Panc1 (cell line): ENCODE measurements at regions not wholly inside any gene's neighbourhood (a gene's known extent, or its start where the extent isn't known, plus 50 kb on each side); places are given as distances from the start of the nearest gene placed in this dataset.

Experiments used
- ATAC-seq: fragments of 200-7000 bp; cut with Tn5 transposase; 2 replicates; pipeline ENCODE4 v1.9.1; 2020; ENCODE audit warnings: mild to moderate bottlenecking, moderate library complexity
- BruUV-seq: library from RNA; stranded (reverse); fragments of 400-500 nt; replicated peaks from 2 replicates; lab custom pipeline; 2021; lab: Mats Ljungman, UMichigan
- CTCF ChIA-PET: fragments of 300-600 bp; sonication (Branson Sonifier 250); formaldehyde crosslinking; loops from one replicate; lab custom pipeline; 2022; ENCODE audit warnings: antibody characterized with exemption; lab: Charles Lee
- POLR2A ChIA-PET: fragments of 300-600 bp; sonication (Branson Sonifier 250); formaldehyde crosslinking; loops from one replicate; lab custom pipeline; 2022; ENCODE audit warnings: antibody characterized with exemption; lab: Charles Lee
- DNase-seq: peaks from one replicate; pipeline ENCODE4 v3.0.0-alpha.2; 2010; ENCODE audit warnings: low read depth, low spot score
- H3K27ac ChIP-seq: 2 replicates; pipeline ENCODE4 v1.5.1; 2011; ENCODE audit warnings: mild to moderate bottlenecking, low read length, inconsistent platforms
- H3K27me3 ChIP-seq: fragments of 200-500 bp; sonication (Bioruptor generic); 2 replicates; pipeline ENCODE4 v1.6.0; 2014; ENCODE audit warnings: low read length, inconsistent platforms; ENCODE audit not compliant: control insufficient read depth, insufficient read depth
- H3K36me3 ChIP-seq: fragments of 200-500 bp; sonication (Bioruptor generic); 2 replicates; pipeline ENCODE4 v1.5.1; 2014; ENCODE audit warnings: inconsistent platforms, mild to moderate bottlenecking, low read length, moderate library complexity; ENCODE audit not compliant: control insufficient read depth, insufficient read depth
- H3K4me1 ChIP-seq: 2 replicates; pipeline ENCODE4 v1.5.1; 2011; ENCODE audit warnings: inconsistent platforms, mild to moderate bottlenecking, low read length, moderate library complexity; ENCODE audit not compliant: control insufficient read depth, insufficient read depth
- H3K4me3 ChIP-seq, 2 experiments: 2 replicates each; pipeline ENCODE4 v1.5.1; 2011 to 2012; ENCODE audit warnings: low read depth in 2 of 2, low read length in 2 of 2, mild to moderate bottlenecking in 2 of 2, inconsistent platforms in 1 of 2, moderate library complexity in 1 of 2
- H3K9me3 ChIP-seq: fragments of 200-500 bp; sonication (Bioruptor generic); 2 replicates; pipeline ENCODE4 v1.5.1; 2014; ENCODE audit warnings: low read depth, mild to moderate bottlenecking, inconsistent platforms, low read length, moderate library complexity; ENCODE audit not compliant: control insufficient read depth, insufficient read depth
- CTCF ChIP-seq: fragments of 450-650 bp; IDR thresholded peaks from 2 replicates; pipeline ENCODE4 v1.5.1; 2017; ENCODE audit warnings: mild to moderate bottlenecking
- POLR2AphosphoS5 ChIP-seq: IDR thresholded peaks from 2 replicates; pipeline ENCODE4 v1.6.1; 2012; ENCODE audit warnings: mild to moderate bottlenecking, low read depth, low read length, moderate library complexity
- REST ChIP-seq, 2 experiments: IDR thresholded peaks; 2 replicates each; pipeline ENCODE4 v1.6.1; 2011 to 2012; ENCODE audit warnings: low read depth in 2 of 2, control low read depth in 1 of 2, low read length in 1 of 2, mild to moderate bottlenecking in 1 of 2, moderate library complexity in 1 of 2; ENCODE audit not compliant: insufficient read depth in 1 of 2
- SIN3A ChIP-seq: IDR thresholded peaks from 2 replicates; pipeline ENCODE4 v1.6.1; 2012; ENCODE audit warnings: low read depth, mild to moderate bottlenecking, low read length, moderate library complexity, borderline replicate concordance; ENCODE audit not compliant: insufficient read depth
- TCF7L2 ChIP-seq: IDR thresholded peaks from 2 replicates; pipeline ENCODE4 v1.6.1; 2011; ENCODE audit warnings: mild to moderate bottlenecking, low read depth, low read length, inconsistent platforms
- in situ Hi-C: cut with HindIII; loops from 2 replicates; pipeline ENCODE4 v1.10.0; 2016; ENCODE audit warnings: low sequenced_read_pairs, low pct_unique_long_range_greater_than_20kb
- intact Hi-C: fragments of 100-400 bp; cut with micrococcal nuclease; formaldehyde crosslinking; loops from one replicate; pipeline ENCODE4 v1.10.0; 2022; ENCODE audit not compliant: unreplicated experiment

DNA sequence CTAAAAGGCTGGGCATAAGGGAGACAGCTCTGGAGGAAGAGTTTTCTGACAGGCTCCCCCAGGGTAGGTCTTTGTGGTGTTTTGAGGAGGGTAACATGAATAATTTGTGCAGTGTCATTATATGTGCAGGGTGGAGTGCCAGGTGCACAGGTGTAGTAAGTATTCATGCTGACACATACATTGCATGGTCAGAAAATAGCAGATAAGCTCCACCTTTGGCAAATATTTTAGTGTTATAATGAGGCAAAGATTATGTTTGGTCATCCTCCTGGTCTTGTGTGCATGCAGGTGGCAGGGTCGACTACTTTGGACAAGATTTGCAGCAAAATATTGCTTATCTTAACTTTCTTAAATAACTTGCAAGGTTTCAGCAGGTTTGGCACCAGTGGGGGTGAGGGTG lies 910.4 kb upstream of the PCDH10 start:
- Histone ChIP-seq H3K36me3 (no peaks in the 10 kb centered on the region), H3K27ac (no peak overlapping the region), H3K9me3 (no peaks in the 10 kb centered on the region), H3K27me3 (no peaks in the 10 kb centered on the region), H3K4me3 (no peak overlapping the region), H3K4me1 (no peaks in the 10 kb centered on the region)
- no TSS peak for BruUV-seq
- intact Hi-C loops, result no loop called here
- POLR2A ChIA-PET, result no interaction called here
- no peak for ATAC-seq
- TF ChIP-seq CTCF (no peak), TCF7L2 (no peak), REST (IDR thresholded peaks at IDR 0.05; ENCODE audit: insufficient read depth in 1 of 2, low read depth in 2 of 2, low read length in 1 of 2) (no peak), POLR2AphosphoS5 (no peak), SIN3A (no peak)
- no peak for DNase-seq
- in situ Hi-C loops, result no loop called here
- CTCF ChIA-PET, result no interaction called here

GRCh38 chr4:132240081-132240480 lies 909.0 kb upstream of the PCDH10 start:
- ChIA-PET POLR2A (no interaction called here), CTCF (no interaction called here)
- DNase-seq, result no peak
- ATAC-seq, result no peak
- TF ChIP-seq POLR2AphosphoS5 (no peak), REST (IDR thresholded peaks at IDR 0.05; ENCODE audit: insufficient read depth in 1 of 2, low read depth in 2 of 2, low read length in 1 of 2) (no peak), CTCF (no peak), SIN3A (no peak), TCF7L2 (no peak)
- H3K4me1 ChIP-seq, result no peaks in the 10 kb centered on the region
- in situ Hi-C loops (no loop called here), intact Hi-C loops (no loop called here)
- H3K27me3 ChIP-seq, result no peaks in the 10 kb centered on the region
- H3K36me3 ChIP-seq, result no peaks in the 10 kb centered on the region
- H3K27ac ChIP-seq, result no peak overlapping the region
- H3K9me3 ChIP-seq, result no peaks in the 10 kb centered on the region
- no peak overlapping the region for H3K4me3 ChIP-seq
- no TSS peak for BruUV-seq
